Left cardiac atrium (tissue), 4 donors: ENCODE measurements at regions not wholly inside any gene's neighbourhood (a gene's known extent, or its start where the extent isn't known, plus 50 kb on each side); places are given as distances from the start of the nearest gene placed in this dataset.
"Not testable (repeated sequence)": the region's sequence is repeated elsewhere in the genome, so short reads cannot be mapped to it uniquely, and the experiment has no call there.

Source experiments
- ATAC-seq, 2 donors: fragments of 200-7000 bp; cut with Tn5 transposase; one replicate each; pipeline ENCODE4 v1.9.1; 2020; ENCODE audit warnings: mild to moderate bottlenecking in 2 of 2, moderate library complexity in 2 of 2
- DNase-seq: peaks from one replicate; pipeline ENCODE4 v3.0.0-alpha.2; 2020
- intact Hi-C, 2 donors: fragments of 100-400 bp; cut with DNase I; formaldehyde crosslinking; loops; one replicate each; pipeline versions ENCODE4 v1.14.1 to v1.15.1; 2022 to 2023
- donor health status: DM: no; HTN: yes; CAD: no.
- donor health status: DM: no; HTN: yes; CAD: no; lungs with severe emphysema.
- donor health status: DM: yes; HTN: yes; CAD: no.
- donor health status: Dilated cardiomyopathy.

DNA sequence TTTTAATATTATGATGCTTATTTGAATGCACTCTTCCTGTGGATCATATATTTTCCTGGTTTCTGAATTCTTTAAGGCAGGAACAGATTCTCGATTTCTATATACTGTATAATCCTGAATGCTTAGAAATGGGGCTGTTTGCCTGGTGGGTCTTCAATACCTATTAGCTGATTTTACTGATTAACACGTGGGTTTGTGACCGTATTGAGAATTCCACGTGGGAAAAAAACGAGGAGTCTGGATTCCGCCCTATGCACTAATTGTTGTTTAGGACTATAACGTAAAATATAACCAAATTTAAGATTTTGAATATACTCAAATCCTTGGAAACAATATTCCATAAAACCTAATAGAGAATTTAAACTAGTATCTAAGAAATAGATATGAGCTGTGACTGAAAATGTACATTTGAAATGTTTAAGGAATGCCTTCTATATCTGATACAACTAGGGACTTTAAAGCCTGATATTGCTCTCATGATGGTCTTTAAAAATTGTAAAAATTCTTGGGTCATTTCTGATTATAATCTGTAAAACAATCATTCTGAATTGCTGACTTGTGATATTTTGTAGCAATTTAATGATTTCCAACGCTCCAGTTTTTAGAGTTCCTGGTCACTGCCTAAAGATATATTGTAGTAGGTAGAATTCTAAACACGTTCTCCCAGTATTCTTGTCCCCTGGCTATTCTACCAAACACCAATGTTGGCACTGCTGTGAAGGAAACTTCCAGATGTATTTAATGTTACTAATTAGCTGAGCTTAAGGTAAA lies 93.6 kb upstream of the NOX3 start:
- no peak for ATAC-seq
- no peak for DNase-seq
- intact Hi-C loops, result no loop called here

DNA sequence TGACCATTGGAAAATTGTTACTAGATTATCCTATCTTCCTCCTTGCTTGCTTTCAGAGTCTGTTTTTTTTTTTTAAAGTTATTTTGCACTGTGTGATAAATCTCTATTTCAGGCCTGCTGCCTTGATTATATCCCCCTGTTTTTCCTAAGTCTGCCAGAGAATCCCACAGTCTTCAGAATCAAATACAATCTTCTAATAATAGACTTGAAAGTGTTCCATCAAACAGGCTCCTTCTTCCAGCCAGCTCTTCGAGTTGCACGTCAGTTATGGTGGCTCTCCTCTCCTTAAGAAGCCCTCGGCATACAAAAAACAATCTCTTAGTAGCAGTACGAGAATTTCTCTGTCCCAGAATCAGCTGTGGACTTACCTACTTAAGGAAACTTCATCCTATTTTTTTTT lies 92.9 kb upstream of the NOX3 start:
- DNase-seq (no peak), ATAC-seq (no peak)
- intact Hi-C loops, result no loop called here

DNA sequence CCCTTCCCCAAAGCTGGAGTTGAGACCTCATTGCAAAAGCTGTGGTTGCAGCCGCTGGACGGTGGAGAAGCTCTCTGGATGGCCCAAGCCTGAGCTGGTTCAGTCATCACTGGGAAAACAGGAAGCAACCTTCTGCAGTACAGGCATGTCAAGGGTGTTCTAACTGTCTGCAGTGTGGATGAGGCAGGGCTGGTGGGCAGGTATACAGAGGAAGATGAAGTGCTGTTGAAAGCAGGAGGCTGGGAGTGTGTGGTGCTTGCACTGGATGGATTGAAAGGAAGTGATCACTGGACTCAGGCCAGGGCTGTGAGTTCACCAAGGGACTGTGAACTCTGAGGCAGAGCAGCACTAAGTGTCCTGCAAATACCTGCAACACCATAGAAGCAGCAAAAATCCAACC lies 89.0 kb upstream of the NOX3 start:
- DNase-seq (no peak), ATAC-seq (no peak)

DNA sequence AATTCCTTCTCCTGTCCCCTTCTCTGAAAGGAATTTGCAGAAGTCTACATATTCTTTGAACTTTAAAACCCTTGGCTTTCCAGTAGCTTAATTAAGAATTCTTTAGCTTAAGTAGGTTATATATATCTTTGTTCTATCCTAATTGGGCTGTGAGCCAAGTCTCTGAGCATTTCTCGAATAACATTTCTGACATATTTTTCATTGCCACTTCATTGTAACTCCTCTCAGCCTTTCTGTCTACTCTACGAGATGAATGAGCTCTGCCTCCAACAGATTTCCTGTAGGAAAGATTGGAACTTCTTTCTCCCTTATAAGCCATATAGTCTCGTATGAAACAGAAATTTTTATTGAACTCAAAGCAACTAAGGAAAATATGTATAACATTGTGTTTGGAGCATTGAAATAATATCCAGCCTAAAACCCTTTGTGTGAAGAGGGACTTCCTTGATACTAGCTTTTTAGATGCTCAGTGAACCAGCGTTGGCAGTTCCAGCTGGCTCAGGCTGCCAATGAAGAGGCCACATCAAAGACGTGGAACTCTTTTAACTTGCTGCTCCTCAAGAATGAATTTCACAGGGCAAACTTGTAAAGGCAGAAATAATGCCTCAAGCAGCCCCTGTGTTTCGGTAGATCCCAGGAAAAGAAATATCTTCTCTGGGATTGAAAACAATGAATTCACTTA lies 87.7 kb upstream of the NOX3 start:
- intact Hi-C loops, result no loop called here
- no peak for DNase-seq
- ATAC-seq, result no peak

More for the DNA sequence above, 89.0 kb upstream of the NOX3 start:
- intact Hi-C loops, result no loop called here

DNA sequence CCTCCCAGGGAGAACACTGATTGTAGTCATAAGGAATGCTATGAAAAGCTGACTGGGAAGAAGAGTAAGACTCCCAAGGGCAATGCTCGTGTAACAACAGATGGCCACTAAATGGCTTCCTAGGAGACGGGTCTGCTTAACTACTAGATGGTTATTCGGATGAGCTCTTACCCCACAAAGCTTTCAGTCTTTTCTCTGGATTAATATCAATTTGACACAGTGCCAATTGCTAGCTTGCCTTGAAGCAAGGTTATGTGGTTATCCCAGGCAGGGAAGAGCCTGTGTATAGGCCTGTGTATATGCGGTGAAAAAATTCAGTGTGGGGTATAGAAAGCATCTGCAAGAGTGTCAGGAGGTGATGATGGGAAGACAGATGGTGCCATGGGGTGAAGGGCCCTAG lies 86.4 kb upstream of the NOX3 start:
- ATAC-seq, result no peak
- no peak for DNase-seq
- intact Hi-C loops, result no loop called here

DNA sequence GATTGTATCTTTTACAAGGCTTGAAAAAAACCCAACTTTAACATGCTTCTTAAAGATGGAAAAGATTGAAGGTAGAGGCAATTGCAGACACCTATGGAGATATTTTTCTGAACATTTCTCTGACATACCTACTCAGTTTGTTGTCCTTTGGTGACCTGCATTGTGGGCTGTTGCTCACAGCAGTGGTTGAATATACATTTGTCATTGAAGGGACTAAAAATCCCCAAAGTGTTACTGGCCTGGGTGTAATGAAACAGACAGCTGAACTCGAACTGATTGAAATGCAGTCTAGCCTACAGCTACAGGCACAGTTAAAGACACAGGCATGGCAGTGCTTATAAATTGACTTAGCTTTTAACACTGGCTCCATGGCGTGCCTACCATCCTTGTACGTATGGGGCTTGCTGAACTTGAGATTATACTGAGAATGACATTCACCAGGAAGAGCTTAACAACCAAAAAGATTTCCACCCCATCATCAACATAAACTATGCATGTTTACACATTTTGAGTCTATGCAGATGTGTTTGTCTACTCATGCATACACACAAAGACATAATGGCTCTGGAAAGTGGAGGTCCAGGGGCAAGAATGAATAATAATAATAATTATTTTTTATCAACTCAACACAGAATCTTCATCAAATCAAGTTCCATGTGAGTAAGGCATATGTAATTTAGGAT lies 83.2 kb upstream of the NOX3 start:
- intact Hi-C loops, result no loop called here
- DNase-seq (no peak), ATAC-seq (no peak)

DNA sequence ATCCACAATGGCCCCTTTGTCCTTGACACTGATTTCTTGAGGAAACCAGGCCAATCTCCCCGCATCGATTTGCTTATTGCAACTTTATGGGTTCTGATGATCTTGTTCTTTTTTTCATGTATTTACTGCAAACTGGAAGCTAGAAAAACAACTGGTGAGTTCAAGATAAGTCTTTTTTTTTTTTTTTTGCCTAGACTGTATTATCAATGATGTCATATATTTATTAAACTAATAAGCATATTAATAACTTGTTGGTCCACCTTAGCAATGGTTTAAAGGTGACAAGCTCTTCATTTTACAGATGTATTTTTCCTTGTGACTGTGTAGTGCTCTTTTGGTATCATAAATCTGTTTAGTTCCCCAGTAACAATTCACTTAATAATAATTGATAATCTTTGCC lies 79.0 kb upstream of the NOX3 start:
- intact Hi-C loops, result no loop called here
- DNase-seq (no peak), ATAC-seq (no peak)

DNA sequence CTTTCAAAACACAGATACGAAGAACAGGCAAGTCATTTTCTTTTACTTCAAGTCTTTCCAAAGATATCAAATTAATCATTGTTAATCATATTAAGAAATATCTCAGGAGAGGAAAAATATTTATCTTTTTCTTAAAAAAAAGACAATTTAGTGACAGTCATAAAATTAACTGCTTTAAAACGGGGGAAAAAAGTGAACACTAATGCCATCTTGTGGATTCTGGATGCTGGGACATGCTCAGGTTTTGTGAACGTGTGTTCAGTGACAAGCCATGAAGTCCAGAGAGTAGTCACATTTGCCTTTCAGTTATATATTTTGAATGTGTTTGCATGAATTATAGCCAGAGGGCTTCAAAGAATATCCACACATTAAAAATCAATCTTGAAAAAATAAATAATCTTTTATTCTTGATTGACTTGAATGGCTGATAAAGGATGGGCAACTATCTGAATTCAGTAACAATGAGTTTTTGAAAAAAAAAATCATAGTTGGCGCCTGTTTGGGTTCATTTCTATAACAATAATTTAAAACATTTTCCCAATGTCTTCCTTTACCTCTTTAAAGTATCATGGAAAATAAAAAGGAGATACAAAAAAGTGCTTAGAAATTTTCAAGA lies 74.7 kb upstream of the NOX3 start:
- ATAC-seq (no peak), DNase-seq (no peak)
- intact Hi-C loops, result loop anchor here in 1 of 2 donors (1.0 kb wide), 1 partner anchor 203 kb away; no protein-coding TSS in a partner anchor

DNA sequence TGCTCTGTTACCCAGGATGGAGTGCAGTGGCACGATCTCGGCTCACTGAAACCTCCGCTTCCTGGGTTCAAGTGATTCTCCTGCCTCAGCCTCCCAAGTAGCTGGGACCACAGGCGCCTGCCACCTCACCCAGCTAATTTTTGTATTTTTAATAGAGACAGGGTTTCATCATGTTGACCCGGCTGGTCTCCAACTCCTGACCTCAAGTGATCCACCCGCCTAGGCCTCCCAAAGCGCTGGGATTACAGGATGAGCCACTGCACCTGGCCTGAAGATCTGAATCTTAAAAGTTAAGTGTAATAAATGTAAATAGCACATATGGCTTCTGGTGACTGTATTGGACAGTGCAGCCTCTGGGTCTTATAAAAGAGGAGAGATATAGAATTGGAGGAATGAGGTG lies 74.2 kb upstream of the NOX3 start:
- intact Hi-C loops, result loop anchor here in 1 of 2 donors (1.0 to 10.0 kb wide), 2 partner anchors 203 to 355 kb away; no protein-coding TSS in a partner anchor
- ATAC-seq, DNase-seq: not testable (repeated sequence)

DNA sequence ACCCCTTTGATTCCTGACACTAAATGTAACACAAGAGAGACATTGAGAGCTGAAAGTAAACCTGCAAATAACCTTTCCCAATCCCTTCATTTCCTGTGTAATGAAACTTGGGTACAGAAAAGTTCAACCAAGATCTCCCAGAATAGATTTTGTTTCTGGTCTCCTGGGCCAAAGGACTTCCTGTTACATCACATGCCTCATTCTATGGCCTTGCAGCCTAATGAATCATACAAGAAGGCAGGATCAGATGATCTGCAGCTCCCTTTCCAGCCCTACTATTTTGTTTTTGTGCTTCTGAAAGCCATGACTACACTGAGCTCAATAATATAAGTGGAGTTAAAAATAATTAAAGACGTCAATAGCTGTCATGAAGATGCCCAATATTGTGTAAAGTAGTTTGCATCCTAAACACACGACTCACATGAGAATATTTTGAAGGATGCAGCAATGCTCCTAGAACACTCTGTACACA lies 73.4 kb upstream of the NOX3 start:
- intact Hi-C loops, result loop anchor here in 1 of 2 donors (10.0 kb wide), 1 partner anchor 354 kb away; no protein-coding TSS in a partner anchor
- ATAC-seq (peak in 1 of 2 donors; percentile 67), DNase-seq (no peak)

DNA sequence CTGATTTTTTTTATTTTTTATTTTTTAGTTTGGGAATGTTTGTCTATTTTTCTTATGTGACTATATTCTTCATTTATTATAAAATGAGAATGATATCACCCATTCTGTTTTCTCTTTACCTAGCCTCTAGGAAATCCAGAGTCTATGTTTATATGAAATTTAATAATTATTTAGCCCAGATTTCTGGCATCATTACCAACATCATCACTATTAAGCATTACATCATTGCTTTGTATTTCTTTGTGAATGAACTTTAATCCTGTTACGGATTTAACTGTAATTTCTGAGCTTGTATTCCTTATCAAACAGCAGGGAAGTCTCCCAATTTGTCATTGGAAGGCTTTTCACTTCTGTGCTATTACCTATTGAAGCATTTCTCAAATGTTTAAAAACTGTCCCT lies 72.7 kb upstream of the NOX3 start:
- intact Hi-C loops, result loop anchor here in 1 of 2 donors (10.0 kb wide), 1 partner anchor 354 kb away; no protein-coding TSS in a partner anchor
- DNase-seq, result no peak
- ATAC-seq, result no peak

DNA sequence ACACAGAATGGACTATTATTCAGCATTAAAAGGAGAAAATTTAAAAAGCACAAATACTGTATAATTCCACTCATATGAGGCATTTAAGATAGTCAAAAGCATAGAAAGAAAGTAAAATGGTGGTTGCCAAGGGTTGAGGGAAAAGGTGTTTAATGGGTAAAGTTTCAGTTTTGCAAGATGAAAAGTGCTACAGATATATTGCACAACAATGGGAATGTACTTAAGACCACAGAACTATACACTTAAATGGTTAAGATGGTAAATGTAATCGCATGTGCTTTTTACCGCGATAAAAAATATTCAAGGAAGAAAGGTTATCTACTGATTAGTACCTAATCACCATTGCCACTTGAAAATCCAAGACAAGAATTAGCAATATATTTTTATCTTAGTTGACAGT lies 71.8 kb upstream of the NOX3 start:
- DNase-seq, result no peak
- intact Hi-C loops, result loop anchor here in 1 of 2 donors (10.0 kb wide), 1 partner anchor 353 kb away; no protein-coding TSS in a partner anchor

DNA sequence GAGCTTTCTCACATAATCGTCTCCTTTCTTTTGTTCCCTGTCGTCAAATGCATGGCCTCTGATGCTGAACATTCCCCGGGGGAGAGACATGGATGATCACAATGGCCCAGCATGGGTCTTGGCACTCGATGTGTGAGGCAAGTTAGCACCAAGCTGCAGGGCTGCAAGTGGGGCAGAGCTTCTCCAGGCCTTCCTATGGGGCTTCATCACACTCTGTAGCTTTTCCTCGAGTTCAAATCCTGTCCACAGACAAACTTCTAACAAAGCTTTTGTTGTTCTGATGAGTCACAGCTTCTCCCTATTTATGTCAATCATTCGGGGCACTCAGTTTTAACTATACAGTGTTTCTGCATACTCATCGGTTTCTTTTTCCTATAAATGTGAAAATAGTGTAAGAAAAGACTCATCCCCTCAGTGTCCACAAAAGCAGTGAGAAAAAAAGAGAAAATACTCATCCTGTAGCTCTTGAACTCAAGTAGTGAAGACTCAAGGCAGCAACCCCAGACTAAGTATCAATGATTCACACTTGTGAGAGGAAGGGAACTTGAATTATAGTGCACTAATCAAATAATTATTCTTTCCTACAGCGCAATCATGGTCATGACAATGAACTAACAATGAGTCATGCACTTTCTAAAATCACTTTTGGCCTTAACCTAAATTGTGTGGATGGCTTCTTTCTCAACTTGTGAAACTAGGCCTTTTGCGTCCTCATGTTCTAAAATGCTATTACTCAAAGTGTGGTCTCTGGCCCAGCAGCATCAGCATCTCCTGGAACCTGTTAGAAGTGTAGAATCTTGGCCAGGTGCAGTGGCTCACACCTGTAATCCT lies 68.4 kb upstream of the NOX3 start:
- DNase-seq (no peak), ATAC-seq (no peak)
- intact Hi-C loops, result loop anchor here in 1 of 2 donors (10.0 kb wide), 1 partner anchor 349 kb away; no protein-coding TSS in a partner anchor

More for the DNA sequence above, 71.8 kb upstream of the NOX3 start:
- no peak for ATAC-seq

DNA sequence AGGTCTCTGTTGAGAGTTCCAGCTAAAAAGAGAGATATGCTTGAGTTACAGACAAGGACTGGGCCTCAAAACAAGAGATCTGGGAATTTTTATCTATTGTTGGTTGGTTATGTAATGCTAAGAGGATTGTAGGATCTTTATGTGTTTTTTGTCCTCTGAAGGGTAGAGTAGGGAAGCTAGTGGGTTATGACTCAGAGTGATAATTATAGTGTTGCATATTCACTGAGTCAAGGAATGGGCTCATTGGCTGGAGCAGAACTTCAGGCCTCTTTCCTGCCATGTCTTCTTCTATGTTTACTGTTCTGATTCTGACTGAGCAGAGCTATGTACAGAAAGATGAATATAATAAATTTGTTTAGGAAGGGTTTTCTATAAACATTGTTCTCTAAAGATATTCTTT lies 66.1 kb upstream of the NOX3 start:
- intact Hi-C loops, result loop anchor here in 1 of 2 donors (10.0 kb wide), 1 partner anchor 347 kb away; no protein-coding TSS in a partner anchor
- ATAC-seq, result no peak

DNA sequence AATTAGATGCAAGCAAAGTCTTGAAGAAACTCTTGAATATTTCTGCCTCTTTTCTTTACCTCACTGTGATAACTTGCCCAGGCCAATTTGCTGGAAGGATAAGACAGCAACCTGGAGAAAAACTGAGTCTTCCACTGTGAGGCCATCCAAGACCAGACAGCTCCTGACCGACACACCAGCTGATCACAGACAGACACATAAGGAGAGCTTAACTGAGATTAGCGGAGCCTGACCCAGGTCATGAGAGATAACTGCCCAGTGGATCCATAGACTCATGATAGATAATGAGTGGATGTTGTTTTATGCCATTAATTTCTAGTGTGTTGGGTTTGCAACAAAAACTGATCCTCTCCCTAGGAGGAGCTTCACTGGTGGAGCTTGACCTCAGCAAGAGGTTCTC lies 64.4 kb upstream of the NOX3 start:
- intact Hi-C loops, result loop anchor here in 1 of 2 donors (10.0 kb wide), 1 partner anchor 345 kb away; no protein-coding TSS in a partner anchor
- ATAC-seq (no peak), DNase-seq (no peak)

More for the DNA sequence above, 66.1 kb upstream of the NOX3 start:
- DNase-seq, result no peak

DNA sequence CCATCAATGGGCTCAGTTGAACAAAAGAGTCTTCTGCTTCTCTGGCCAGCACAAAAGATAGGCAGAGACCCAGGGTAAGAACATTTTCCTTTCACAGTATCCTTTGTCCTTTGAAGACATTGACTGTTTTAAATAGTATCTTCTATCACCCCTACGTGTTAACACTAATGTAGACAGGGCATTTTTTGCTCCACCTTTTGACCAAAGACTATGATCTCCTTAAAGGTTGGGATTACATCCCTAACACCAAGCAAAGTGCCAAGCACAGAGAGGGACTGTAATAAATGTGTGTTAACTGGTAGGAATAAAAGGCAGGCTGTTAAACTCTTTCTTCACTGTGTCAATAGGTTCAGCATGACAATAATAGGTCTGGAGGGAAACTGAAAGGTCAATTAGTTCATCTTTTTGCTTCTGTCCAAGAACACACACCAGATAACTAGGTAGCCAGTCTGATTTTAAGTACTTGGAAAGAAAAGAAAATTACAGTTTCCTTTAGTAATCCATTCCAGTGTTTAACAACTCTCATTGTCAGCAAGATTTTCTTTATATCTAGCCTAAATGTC lies 63.6 kb upstream of the NOX3 start:
- intact Hi-C loops, result no loop called here
- no peak for ATAC-seq
- no peak for DNase-seq

DNA sequence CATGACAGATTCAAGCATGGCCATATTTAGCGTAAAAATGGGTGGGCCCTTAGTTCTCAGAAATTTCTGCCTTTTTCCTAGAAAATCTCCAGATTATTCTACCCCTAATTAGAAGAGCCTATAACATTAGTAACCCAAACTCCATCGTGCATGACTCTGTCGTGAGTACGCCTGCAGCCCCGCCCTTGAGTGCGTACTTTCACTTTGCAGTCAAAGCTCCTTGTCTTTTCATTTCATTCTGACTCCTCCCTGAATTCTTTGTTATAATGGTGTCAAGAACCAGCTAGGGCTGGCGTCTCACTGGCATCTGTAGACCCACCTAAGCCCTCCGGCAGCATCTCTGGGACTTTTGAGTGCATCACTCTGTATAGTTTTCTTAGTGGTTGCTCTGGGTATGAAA lies 61.7 kb upstream of the NOX3 start:
- no peak for ATAC-seq
- no peak for DNase-seq
- intact Hi-C loops, result no loop called here

DNA sequence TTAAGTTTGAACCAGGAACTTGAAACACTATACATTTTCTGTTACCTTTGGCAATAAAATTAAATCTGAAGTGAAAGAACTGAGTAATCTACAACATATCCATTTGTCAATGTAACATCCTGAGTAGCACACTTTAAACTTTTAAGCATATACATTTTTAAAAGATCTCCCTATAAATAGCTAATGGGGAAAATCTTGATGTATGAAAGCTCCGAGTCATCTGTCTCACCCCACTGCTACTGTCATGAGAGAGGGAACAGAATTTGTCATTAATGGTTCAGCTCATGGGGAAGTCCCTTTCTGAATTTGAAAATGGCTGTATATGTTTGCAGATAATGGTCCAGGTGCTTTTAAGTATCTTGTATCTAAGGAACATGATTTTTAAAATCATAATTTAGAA lies 55.2 kb upstream of the NOX3 start:
- intact Hi-C loops, result no loop called here
- no peak for DNase-seq
- no peak for ATAC-seq
